ENCODE measurements at regions not wholly inside any gene's neighbourhood (a gene's known extent, or its start where the extent isn't known, plus 50 kb on each side); places are given as distances from the start of the nearest gene placed in this dataset.
A peak's percentile ranks its signal among the peaks of the same experiment; 100 is the strongest.

DNA sequence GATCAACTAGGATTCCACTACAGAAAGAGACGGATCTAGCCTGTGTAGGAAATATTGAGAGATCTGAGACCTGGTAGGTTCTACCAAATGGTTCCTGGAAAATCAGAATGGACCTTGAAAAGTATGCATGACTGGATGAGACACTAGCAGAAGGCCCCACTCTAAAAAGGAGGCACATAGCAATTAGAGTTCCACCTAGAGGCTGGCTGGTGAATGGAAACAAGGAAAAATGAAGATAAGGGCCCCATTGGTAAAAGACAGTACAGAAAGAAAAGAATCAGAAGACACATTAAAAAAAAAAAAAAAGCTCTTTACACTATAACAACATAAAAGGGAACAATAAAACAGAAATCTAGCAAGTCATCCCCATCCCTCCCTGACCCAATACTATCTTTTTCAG, 518.5 kb downstream of the NR2F1-AS1 start:
- DNase-seq (ENCODE audit: low spot score, unreplicated experiment): no peak
- H3K36me3 Mint-ChIP-seq (ENCODE audit: insufficient read depth): no peaks in the 10 kb centered on the region
- H3K27me3 Mint-ChIP-seq: no peaks in the 10 kb centered on the region
- H3K9me3 Mint-ChIP-seq (ENCODE audit: low read depth): peaks cover 4% of the 10 kb centered on the region
- H3K4me3 Mint-ChIP-seq (ENCODE audit: low read depth): no peak overlapping the region
- no peaks in the 10 kb centered on the region for H3K4me1 Mint-ChIP-seq (ENCODE audit: low read depth)
- no peak overlapping the region for H3K27ac Mint-ChIP-seq
- TF ChIP-seq, protein P1, sequence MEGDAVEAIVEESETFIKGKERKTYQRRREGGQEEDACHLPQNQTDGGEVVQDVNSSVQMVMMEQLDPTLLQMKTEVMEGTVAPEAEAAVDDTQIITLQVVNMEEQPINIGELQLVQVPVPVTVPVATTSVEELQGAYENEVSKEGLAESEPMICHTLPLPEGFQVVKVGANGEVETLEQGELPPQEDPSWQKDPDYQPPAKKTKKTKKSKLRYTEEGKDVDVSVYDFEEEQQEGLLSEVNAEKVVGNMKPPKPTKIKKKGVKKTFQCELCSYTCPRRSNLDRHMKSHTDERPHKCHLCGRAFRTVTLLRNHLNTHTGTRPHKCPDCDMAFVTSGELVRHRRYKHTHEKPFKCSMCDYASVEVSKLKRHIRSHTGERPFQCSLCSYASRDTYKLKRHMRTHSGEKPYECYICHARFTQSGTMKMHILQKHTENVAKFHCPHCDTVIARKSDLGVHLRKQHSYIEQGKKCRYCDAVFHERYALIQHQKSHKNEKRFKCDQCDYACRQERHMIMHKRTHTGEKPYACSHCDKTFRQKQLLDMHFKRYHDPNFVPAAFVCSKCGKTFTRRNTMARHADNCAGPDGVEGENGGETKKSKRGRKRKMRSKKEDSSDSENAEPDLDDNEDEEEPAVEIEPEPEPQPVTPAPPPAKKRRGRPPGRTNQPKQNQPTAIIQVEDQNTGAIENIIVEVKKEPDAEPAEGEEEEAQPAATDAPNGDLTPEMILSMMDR (IDR thresholded peaks at IDR 0.05; ENCODE audit: unreplicated experiment): peak; percentile 18

DNA sequence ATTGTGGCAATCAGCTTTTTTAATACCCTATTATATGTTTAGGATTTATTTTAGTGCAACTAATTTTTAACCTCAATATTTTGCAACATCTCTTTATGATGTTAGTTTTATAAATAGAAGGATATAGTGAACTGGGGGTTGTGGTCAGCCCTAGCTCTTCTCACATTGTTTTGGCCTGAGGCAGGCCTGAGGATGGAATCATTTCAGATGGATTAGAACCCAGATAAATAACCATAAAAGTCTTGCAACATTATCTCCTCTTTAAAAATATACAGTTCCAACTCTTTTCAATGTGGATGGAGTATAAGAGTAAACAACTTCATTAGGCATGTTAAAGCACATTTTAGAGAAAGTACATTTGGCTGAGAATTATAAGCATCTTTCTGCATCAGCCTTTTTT, 522.7 kb downstream of the NR2F1-AS1 start:
- TF ChIP-seq, protein P1 (IDR thresholded peaks at IDR 0.05; ENCODE audit: unreplicated experiment): no peak
- no peak overlapping the region for H3K27ac Mint-ChIP-seq

DNA sequence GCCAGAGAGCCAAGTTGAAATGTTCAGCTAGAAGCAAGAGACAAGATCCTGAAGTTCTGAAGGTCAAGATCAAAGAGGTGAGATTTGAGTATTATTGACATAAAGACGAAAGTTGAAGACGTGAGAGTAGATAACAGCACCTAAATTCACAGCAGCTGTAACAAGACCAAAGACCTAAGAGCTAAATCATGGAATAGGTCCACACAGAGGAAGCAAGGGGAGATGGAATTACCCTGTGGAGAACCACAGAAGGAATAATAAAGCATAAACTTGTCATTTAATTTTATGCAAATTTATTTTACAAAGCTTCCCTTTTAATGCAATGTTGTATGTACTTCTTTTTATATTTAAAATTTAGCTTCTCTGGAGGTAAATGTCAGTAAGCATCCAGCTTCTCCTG, 523.7 kb downstream of the NR2F1-AS1 start:
- Mint-ChIP-seq H3K27me3 (no peaks in the 10 kb centered on the region), H3K27ac (no peak overlapping the region), H3K4me1 (ENCODE audit: low read depth) (no peaks in the 10 kb centered on the region), H3K36me3 (ENCODE audit: insufficient read depth) (no peaks in the 10 kb centered on the region), H3K4me3 (ENCODE audit: low read depth) (no peak overlapping the region), H3K9me3 (ENCODE audit: low read depth) (peaks cover 5% of the 10 kb centered on the region)
- TF ChIP-seq, protein P1 (IDR thresholded peaks at IDR 0.05; ENCODE audit: unreplicated experiment): no peak
- no peak for DNase-seq (ENCODE audit: low spot score, unreplicated experiment)

More for the DNA sequence above, 522.7 kb downstream of the NR2F1-AS1 start:
- Mint-ChIP-seq H3K9me3 (ENCODE audit: low read depth) (peaks cover 8% of the 10 kb centered on the region), H3K27me3 (no peaks in the 10 kb centered on the region), H3K4me3 (ENCODE audit: low read depth) (no peak overlapping the region), H3K4me1 (ENCODE audit: low read depth) (no peaks in the 10 kb centered on the region), H3K36me3 (ENCODE audit: insufficient read depth) (no peaks in the 10 kb centered on the region)
- no peak for DNase-seq (ENCODE audit: low spot score, unreplicated experiment)

DNA sequence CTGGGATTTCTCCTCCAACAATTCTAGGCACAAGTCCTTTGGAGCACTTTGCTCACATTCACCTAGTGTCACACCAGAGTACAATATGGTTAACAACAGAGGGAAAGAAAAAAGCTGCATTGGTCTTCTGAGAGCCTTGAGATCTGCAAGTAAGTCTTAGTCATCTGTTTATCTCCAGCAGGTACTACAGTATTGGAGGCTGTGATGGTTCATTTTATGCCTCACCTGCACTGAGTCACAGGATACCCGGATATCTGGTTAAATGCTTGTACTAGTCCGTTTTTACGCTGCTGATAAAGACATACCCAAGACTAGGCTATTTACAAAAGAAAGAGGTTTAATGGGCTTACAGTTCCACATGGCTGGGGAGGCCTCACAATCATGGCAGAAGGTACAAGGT, 525.0 kb downstream of the NR2F1-AS1 start:
- H3K4me3 Mint-ChIP-seq (ENCODE audit: low read depth): no peak overlapping the region
- H3K36me3 Mint-ChIP-seq (ENCODE audit: insufficient read depth): no peaks in the 10 kb centered on the region
- no peaks in the 10 kb centered on the region for H3K4me1 Mint-ChIP-seq (ENCODE audit: low read depth)
- DNase-seq (ENCODE audit: low spot score, unreplicated experiment): no peak
- peaks cover 4% of the 10 kb centered on the region for H3K9me3 Mint-ChIP-seq (ENCODE audit: low read depth)
- no peaks in the 10 kb centered on the region for H3K27me3 Mint-ChIP-seq
- TF ChIP-seq, protein P1 (IDR thresholded peaks at IDR 0.05; ENCODE audit: unreplicated experiment): no peak
- no peak overlapping the region for H3K27ac Mint-ChIP-seq

DNA sequence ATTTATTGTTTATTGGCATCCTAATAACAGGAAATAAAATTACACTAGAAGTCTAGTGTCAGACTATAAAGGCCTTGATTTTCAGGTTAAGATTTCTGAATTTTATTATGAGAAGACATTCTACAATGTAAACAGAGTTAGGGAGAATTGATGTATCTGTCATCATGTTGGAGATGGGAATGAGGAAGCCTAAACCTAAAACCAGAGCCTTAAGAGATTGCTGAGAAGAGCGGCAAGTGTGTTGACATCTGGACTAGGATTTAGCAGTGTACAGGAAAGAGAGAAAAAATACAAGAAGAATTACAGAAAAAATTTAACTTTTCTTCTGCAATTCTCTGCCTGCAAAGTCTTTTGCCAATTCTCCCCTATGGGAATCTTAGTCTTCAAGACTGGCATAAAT, 525.5 kb downstream of the NR2F1-AS1 start:
- TF ChIP-seq, protein P1 (IDR thresholded peaks at IDR 0.05; ENCODE audit: unreplicated experiment): no peak
- no peak overlapping the region for H3K4me3 Mint-ChIP-seq (ENCODE audit: low read depth)
- no peaks in the 10 kb centered on the region for H3K36me3 Mint-ChIP-seq (ENCODE audit: insufficient read depth)
- no peaks in the 10 kb centered on the region for H3K4me1 Mint-ChIP-seq (ENCODE audit: low read depth)
- H3K27ac Mint-ChIP-seq: no peak overlapping the region
- no peaks in the 10 kb centered on the region for H3K27me3 Mint-ChIP-seq
- no peak for DNase-seq (ENCODE audit: low spot score, unreplicated experiment)
- H3K9me3 Mint-ChIP-seq (ENCODE audit: low read depth): peaks cover 4% of the 10 kb centered on the region
